Brain microvascular endothelial cell (primary cell): ENCODE measurements at regions not wholly inside any gene's neighbourhood (a gene's known extent, or its start where the extent isn't known, plus 50 kb on each side); places are given as distances from the start of the nearest gene placed in this dataset.

Experiments used
- DNase-seq: peaks from one replicate; pipeline ENCODE4 v3.0.0-alpha.2; 2020
- H3K27ac ChIP-seq: fragments of 250-450 bp; sonication (Bioruptor Pico); 2 replicates; pipeline ENCODE4 v1.5.1; 2020; ENCODE audit warnings: mild to moderate bottlenecking, moderate library complexity
- H3K27me3 ChIP-seq: fragments of 250-450 bp; sonication (Bioruptor Pico); replicated peaks from 2 replicates; pipeline ENCODE4 v1.5.1; 2020; ENCODE audit warnings: mild to moderate bottlenecking
- H3K36me3 ChIP-seq: fragments of 250-450 bp; sonication (Bioruptor Pico); replicated peaks from 2 replicates; pipeline ENCODE4 v1.5.1; 2020; ENCODE audit warnings: mild to moderate bottlenecking
- H3K4me3 ChIP-seq: 2 replicates; pipeline ENCODE4 v1.5.1; 2011; ENCODE audit warnings: low read depth, mild to moderate bottlenecking, control low read depth, low read length, moderate library complexity
- CTCF ChIP-seq: IDR thresholded peaks from 2 replicates; pipeline ENCODE4 v1.5.1; 2011; ENCODE audit warnings: low read depth, mild to moderate bottlenecking, moderate library complexity, low read length, control low read depth, inconsistent platforms; ENCODE audit errors: missing control alignments
- in situ Hi-C: cut with HindIII; loops from 2 replicates; pipeline ENCODE4 v1.10.0; 2017; ENCODE audit warnings: low sequenced_read_pairs, low pct_ligation_motif_present

- no peak for DNase-seq
- Histone ChIP-seq H3K36me3 (no peaks in the 10 kb centered on the region), H3K4me3 (no peak overlapping the region), H3K27ac (no peak overlapping the region), H3K27me3 (peaks cover 6% of the 10 kb centered on the region)
- TF ChIP-seq CTCF, result no peak
- in situ Hi-C loops, result no loop called here
These were observed 115.0 kb upstream of the SLC25A33 start for GRCh38 chr1:9424261-9424660.

- Histone ChIP-seq H3K27me3 (peaks cover 6% of the 10 kb centered on the region), H3K4me3 (no peak overlapping the region), H3K27ac (no peak overlapping the region), H3K36me3 (no peaks in the 10 kb centered on the region)
- no peak for DNase-seq
- in situ Hi-C loops, result no loop called here
- no peak for TF ChIP-seq CTCF
These were observed 113.4 kb upstream of the SLC25A33 start for GRCh38 chr1:9425859-9426258.

- Histone ChIP-seq H3K4me3 (no peak overlapping the region), H3K27ac (no peak overlapping the region)
- DNase-seq, result no peak
These were observed 113.0 kb upstream of the SLC25A33 start for GRCh38 chr1:9426291-9426711.

GRCh38 chr1:9427388-9427787, 111.9 kb upstream of the SLC25A33 start:
- Histone ChIP-seq H3K27me3 (peaks cover 4% of the 10 kb centered on the region), H3K36me3 (no peaks in the 10 kb centered on the region), H3K4me3 (no peak overlapping the region), H3K27ac (no peak overlapping the region)
- in situ Hi-C loops, result no loop called here
- DNase-seq, result no peak
- TF ChIP-seq CTCF, result no peak

More at GRCh38 chr1:9426291-9426711, 113.0 kb upstream of the SLC25A33 start:
- H3K27me3 ChIP-seq, result peaks cover 6% of the 10 kb centered on the region
- H3K36me3 ChIP-seq, result no peaks in the 10 kb centered on the region
- in situ Hi-C loops, result no loop called here
- no peak for TF ChIP-seq CTCF

- Histone ChIP-seq H3K27ac (peak overlapping the region; percentile 59), H3K36me3 (no peaks in the 10 kb centered on the region), H3K4me3 (peak overlapping the region; percentile 76), H3K27me3 (no peaks in the 10 kb centered on the region)
- in situ Hi-C loops, result no loop called here
- DNase-seq, result peak; percentile 100
- peak; percentile 38 for TF ChIP-seq CTCF
These were observed 110.5 kb upstream of the SLC25A33 start for GRCh38 chr1:9428601-9429341.

- Histone ChIP-seq H3K27ac (peak overlapping the region; percentile 59), H3K4me3 (peak overlapping the region; percentile 76), H3K27me3 (no peaks in the 10 kb centered on the region), H3K36me3 (no peaks in the 10 kb centered on the region)
- in situ Hi-C loops, result no loop called here
- no peak for TF ChIP-seq CTCF
- DNase-seq, result no peak
These were observed 109.9 kb upstream of the SLC25A33 start for GRCh38 chr1:9429342-9429711.
